Fibroblast of villous mesenchyme (primary cell): ENCODE measurements at regions not wholly inside any gene's neighbourhood (a gene's known extent, or its start where the extent isn't known, plus 50 kb on each side); places are given as distances from the start of the nearest gene placed in this dataset.
A peak's percentile ranks its signal among the peaks of the same experiment; 100 is the strongest.

Experiments used
- DNase-seq: peaks from one replicate; pipeline ENCODE4 v3.0.0-alpha.2; 2010; ENCODE audit warnings: low read depth
- H3K4me3 ChIP-seq: 2 replicates; pipeline ENCODE4 v1.5.1; 2011; ENCODE audit warnings: low read depth, mild to moderate bottlenecking, low read length
- TF ChIP-seq, protein P1 (sequence below): IDR thresholded peaks from 2 replicates; pipeline ENCODE4 v1.5.1; 2012; ENCODE audit warnings: low read depth, mild to moderate bottlenecking, low read length; ENCODE audit not compliant: insufficient read depth

DNA sequence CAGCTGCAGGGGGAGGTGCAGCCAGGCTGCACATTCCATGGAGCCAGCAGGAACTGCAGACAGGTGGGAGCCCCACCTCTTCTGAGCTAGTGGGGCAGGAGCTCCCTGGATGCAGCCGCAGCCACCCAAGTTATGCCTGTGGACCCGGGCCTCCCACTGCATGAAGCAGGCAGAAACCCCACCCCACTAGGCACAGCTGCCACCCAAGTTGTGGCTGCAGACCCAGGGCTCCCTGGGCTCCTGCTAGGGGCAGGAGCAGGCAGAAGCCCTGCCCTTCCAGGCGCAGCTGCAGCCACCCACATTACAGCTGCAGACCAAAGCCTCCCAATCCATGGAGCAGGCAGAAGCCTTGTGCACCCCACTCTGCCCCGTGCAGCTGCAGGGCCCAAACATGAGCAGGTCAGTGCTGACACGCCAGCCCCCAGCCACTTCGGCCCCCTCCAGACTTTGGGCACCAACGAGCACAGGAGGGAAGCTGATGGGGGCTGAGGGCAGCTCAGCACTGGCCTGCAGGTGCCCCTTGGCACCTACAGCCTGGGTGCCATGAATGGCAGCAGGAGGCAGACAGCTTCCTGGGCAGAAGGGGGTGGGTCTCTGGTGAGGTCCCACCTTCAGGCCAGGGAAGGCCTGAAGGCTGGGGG lies 106.9 kb downstream of the C9orf50 start:
- no peak overlapping the region for H3K4me3 ChIP-seq
- TF ChIP-seq, protein P1, sequence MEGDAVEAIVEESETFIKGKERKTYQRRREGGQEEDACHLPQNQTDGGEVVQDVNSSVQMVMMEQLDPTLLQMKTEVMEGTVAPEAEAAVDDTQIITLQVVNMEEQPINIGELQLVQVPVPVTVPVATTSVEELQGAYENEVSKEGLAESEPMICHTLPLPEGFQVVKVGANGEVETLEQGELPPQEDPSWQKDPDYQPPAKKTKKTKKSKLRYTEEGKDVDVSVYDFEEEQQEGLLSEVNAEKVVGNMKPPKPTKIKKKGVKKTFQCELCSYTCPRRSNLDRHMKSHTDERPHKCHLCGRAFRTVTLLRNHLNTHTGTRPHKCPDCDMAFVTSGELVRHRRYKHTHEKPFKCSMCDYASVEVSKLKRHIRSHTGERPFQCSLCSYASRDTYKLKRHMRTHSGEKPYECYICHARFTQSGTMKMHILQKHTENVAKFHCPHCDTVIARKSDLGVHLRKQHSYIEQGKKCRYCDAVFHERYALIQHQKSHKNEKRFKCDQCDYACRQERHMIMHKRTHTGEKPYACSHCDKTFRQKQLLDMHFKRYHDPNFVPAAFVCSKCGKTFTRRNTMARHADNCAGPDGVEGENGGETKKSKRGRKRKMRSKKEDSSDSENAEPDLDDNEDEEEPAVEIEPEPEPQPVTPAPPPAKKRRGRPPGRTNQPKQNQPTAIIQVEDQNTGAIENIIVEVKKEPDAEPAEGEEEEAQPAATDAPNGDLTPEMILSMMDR: no peak
- DNase-seq: no peak

DNA sequence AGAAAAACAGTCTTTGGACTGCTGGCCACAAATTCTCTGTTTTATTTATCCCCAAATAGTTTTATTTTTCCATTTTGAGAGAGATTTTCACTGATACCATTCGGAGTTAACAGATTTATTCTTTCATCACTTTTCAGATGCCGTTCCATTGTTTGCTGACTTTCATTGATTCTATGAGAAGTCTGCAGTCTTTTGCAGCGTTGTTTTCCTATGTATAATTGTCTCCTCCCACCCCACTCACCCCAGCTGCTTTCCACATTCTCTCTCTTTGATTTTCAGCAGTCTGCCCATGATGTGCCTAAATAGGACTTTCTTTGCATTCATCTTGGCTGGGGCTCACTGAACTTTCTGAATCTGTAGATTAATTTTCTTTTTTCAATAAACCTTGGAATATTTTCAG lies 107.6 kb downstream of the C9orf50 start:
- TF ChIP-seq, protein P1: no peak
- no peak overlapping the region for H3K4me3 ChIP-seq
- DNase-seq: no peak

DNA sequence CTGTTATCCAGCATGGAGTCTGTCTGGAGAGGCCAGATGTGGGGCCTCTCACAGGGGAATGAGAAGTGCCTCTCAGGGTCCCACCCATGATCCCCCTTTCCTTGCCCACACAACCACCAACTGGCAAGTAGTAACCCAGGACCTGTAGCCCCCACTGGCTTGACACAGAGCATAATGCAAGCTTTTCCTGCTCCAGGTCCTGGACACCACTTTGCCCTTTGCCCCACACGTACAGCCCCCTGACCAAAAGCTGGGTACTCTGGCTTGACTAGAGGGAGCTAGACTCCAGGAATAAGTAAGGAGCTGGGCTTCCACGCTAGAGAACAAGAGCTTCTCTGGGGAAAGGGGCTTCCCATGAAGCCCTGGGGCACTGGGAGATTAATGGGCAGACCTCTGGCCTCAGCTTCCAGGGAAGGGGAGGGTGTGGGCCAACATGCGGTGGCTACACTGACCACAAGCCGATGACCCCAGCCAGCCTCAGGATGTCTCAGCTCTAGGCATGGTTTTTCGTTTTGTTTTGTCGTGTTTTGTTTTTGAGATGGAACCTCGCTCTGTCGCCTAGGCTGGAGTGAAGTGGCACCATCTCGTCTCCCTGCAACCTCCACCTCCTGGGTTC lies 109.5 kb downstream of the C9orf50 start:
- no peak overlapping the region for H3K4me3 ChIP-seq
- no peak for DNase-seq
- TF ChIP-seq, protein P1: no peak

DNA sequence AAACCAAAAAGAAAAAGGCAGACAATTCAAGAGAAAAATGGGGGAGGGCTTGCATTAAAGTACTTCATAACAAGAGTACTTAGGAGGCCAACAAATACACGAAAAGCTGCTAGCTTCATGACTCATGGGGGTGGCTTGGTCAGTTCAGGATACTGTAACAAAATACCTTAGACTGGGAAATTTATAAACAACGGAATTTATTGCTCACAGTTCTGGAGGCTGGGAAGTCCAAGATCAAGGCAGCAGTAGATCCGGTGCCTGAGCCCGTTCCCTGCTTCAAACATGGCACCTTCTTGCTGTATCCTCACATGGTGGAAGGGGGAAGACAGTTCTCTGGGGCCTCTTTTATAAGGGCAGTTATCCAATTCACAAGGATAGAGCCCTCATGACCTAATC lies 111.4 kb downstream of the C9orf50 start:
- peak; percentile 90 for DNase-seq
- no peak overlapping the region for H3K4me3 ChIP-seq
- TF ChIP-seq, protein P1: no peak

DNA sequence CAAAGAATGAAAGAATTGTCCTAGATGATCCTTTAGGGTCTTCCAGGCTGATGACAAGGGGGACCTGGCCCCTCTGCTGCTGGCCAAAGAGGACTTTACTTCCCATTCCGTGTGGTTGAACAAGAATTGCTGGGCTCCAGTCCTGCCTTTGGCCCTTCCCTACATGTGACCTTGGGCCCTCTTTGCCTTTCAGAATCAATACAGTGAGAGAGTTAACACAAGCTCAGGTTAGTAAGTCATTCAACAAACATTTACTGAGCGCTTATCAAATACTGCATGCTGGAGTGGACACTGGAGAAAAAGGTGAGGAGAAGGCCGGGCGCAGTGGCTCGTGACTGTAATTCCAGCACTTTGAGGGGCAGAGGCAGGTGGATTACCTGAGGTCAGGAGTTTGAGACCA lies 113.1 kb downstream of the C9orf50 start:
- H3K4me3 ChIP-seq: no peak overlapping the region
- TF ChIP-seq, protein P1: no peak
- no peak for DNase-seq

DNA sequence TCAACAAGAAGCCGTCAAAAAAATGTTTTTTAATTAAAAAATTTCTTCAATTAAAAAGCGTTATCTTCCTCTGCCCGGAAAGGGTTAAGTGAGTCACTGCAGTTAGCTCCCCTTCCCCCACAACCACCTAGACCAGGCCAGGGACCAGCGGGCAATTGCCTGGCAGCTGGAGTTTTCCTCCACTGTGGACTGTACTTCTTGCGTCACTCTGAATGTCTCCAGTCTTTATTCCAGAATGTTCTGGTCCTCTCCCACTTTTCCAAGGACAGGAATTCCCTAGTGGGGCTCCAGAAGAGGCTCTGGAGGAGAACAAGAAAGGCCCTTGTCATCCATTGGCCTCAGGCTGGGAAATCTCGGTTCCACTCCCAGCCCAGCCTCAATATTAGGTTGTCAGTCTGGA lies 114.0 kb downstream of the C9orf50 start:
- no peak overlapping the region for H3K4me3 ChIP-seq
- peak; percentile 71 for DNase-seq
- TF ChIP-seq, protein P1: no peak

DNA sequence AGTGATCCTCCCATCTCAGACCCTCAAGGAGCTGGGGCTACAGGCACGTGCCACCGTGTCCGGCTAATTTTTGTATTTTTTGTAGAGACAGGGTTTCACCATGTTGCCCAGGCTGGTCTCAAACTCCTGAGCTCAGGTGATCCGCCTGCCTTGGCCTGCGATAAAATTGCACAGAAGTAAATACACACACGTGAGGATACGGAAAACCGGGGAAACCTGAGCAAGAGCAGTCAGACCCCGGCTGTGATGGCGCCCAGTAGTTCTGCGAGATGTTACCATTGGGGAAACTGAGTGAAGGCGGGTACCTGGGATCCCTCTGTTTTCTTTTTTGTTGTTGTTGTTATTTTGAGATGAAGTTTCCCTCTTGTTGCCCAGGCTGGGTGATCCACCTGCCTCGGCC lies 114.9 kb downstream of the C9orf50 start:
- TF ChIP-seq, protein P1: no peak
- DNase-seq: no peak
- H3K4me3 ChIP-seq: no peak overlapping the region
